Adrenal gland (tissue), 5 donors: ENCODE measurements at regions not wholly inside any gene's neighbourhood (a gene's known extent, or its start where the extent isn't known, plus 50 kb on each side); places are given as distances from the start of the nearest gene placed in this dataset.

Source experiments
- POLR2A ChIP-seq, 2 donors: fragments of 450-650 bp; IDR thresholded peaks; one replicate each; pipeline ENCODE4 v1.6.1; 2017; ENCODE audit warnings: antibody characterized with exemption in 2 of 2, mild to moderate bottlenecking in 2 of 2, moderate library complexity in 1 of 2
- TF ChIP-seq, protein P1 (sequence below), 6 experiments: fragments of 450-650 bp in 4 of 6; fragments of 200-600 bp in 2 of 6; sonication (generic) in 1 of 6; IDR thresholded peaks; 1 replicate in 5 of 6; 2 replicates in 1 of 6; pipeline versions ENCODE4 v1.5.1 to v1.8.0; 2016 to 2021; ENCODE audit warnings: antibody characterized with exemption in 6 of 6, mild to moderate bottlenecking in 2 of 6, moderate library complexity in 1 of 6
- donor health status: DM: no; HTN: no; CAD: no.

DNA sequence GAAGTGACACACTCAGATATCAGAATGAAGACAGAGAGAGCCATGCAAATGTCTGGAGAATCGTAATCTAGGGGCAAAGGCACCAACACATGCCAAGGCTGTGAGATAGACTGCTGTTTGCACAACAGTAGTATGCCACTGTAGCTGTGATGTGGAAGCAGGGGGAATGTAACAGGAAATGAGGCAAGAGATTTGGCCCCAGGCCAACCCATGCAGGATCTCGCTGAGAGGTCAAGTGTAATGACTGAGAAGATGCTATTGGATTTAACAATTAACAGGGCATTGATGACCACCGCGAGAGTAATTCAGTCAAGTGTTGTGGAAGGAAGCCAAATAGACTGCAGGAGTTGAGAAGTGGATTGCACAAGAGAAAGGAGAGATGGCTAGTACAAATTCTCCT lies 107.3 kb upstream of the ST6GALNAC5 start:
- TF ChIP-seq, protein P1, sequence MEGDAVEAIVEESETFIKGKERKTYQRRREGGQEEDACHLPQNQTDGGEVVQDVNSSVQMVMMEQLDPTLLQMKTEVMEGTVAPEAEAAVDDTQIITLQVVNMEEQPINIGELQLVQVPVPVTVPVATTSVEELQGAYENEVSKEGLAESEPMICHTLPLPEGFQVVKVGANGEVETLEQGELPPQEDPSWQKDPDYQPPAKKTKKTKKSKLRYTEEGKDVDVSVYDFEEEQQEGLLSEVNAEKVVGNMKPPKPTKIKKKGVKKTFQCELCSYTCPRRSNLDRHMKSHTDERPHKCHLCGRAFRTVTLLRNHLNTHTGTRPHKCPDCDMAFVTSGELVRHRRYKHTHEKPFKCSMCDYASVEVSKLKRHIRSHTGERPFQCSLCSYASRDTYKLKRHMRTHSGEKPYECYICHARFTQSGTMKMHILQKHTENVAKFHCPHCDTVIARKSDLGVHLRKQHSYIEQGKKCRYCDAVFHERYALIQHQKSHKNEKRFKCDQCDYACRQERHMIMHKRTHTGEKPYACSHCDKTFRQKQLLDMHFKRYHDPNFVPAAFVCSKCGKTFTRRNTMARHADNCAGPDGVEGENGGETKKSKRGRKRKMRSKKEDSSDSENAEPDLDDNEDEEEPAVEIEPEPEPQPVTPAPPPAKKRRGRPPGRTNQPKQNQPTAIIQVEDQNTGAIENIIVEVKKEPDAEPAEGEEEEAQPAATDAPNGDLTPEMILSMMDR (IDR thresholded peaks at IDR 0.05): no peak
- TF ChIP-seq POLR2A (IDR thresholded peaks at IDR 0.05): no peak
